ENCODE measurements at regions not wholly inside any gene's neighbourhood (a gene's known extent, or its start where the extent isn't known, plus 50 kb on each side); places are given as distances from the start of the nearest gene placed in this dataset.

DNA sequence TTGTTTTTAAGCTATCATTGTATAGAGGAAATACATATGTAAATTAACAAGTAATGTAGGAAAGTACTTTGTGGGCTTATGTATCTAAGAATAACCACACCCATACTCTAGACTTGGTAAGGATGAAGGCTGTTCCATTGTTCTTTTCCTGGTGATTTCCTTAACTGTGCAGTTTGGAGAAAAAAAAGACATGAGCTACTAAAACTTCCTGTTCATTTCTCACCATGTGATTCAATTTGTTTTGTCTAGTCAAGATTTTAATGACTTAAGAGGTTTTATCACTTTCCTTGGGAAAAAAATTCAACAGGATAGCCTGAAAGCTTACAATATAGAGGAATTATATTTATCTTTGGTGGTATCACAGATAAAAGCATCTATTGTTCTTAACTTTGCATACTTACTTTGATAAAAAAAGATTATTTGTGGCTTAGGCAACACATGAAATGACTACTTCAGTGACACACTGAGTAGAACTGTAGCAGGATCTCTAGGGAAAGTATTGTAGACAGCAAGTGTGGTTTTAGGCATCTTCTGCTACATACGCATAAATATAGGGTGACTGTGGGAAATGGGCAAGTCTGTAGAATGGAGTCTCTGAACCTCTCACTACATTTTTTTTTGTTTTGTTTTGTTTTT lies 80.3 kb downstream of the GJA1 start:
- no CpG with 5 or more reads among the region's 1 CpG for WGBS (ENCODE audit: extremely low coverage, insufficient read length, low lambda C conversion rate)
- H3K79me1 ChIP-seq (ENCODE audit: insufficient read depth, low read depth, low read length, poor library complexity, severe bottlenecking): no peaks in the 10 kb centered on the region

More for the DNA sequence above, 80.3 kb downstream of the GJA1 start:
- H3K27ac Mint-ChIP-seq: no peak overlapping the region
- no peaks in the 10 kb centered on the region for H3K27me3 Mint-ChIP-seq (ENCODE audit: low read depth)
- no peak overlapping the region for H3K23ac ChIP-seq (ENCODE audit: insufficient read length, low read depth, low read length)
- no peak overlapping the region for H2BK20ac ChIP-seq (ENCODE audit: low read depth, low read length, poor library complexity, severe bottlenecking)
- H3K36me3 Mint-ChIP-seq (ENCODE audit: insufficient read depth in 1 of 3, low read depth in 3 of 3): no peaks in the 10 kb centered on the region
- no peak overlapping the region for H2BK120ac ChIP-seq (ENCODE audit: low read depth, low read length, poor library complexity, severe bottlenecking)
- no peak overlapping the region for H4K8ac ChIP-seq (replicated peaks; ENCODE audit: insufficient read length, low read depth, low read length)
- no peaks in the 10 kb centered on the region; the same call in 1 of the 2 replicates for H3K27me3 ChIP-seq (ENCODE audit: insufficient read depth, low read length)
- H3K27ac ChIP-seq (ENCODE audit: insufficient read length, low read depth, low read length): no peak overlapping the region
- H3K4ac ChIP-seq (ENCODE audit: low read depth, low read length): no peak overlapping the region
- no peak overlapping the region for H2AFZ ChIP-seq (ENCODE audit: low read length)
- H4K91ac ChIP-seq (ENCODE audit: insufficient read length, low read depth, low read length): no peak overlapping the region
- H3K4me1 Mint-ChIP-seq: peaks cover 7 to 9% of the 10 kb centered on the region in 2 experiments
- no peak overlapping the region for H2BK5ac ChIP-seq (ENCODE audit: insufficient read length, low read length)
- H3K14ac ChIP-seq (ENCODE audit: insufficient read depth, low read length): no peak overlapping the region
- no peak overlapping the region for H2BK15ac ChIP-seq (ENCODE audit: low read depth, low read length)
- H3K4me1 ChIP-seq (ENCODE audit: insufficient read depth, low read length): peaks cover 6% of the 10 kb centered on the region; the same call in 1 of the 2 replicates
- H3K4me2 ChIP-seq (ENCODE audit: insufficient read depth, insufficient read length, low read length): no peak overlapping the region
- no peak for DNase-seq
- no peaks in the 10 kb centered on the region for H3K9me3 ChIP-seq (ENCODE audit: control insufficient read depth, low read depth, low read length)
- no peak overlapping the region for H3T11ph ChIP-seq (ENCODE audit: low read length)
- H3K56ac ChIP-seq (ENCODE audit: insufficient read length, low read depth, low read length): no peak overlapping the region
- H3K9ac ChIP-seq (ENCODE audit: extremely low read depth, insufficient read length, low read length): no peak overlapping the region
- H3K79me2 ChIP-seq (ENCODE audit: insufficient read depth, low read length): no peaks in the 10 kb centered on the region
- H3K23me2 ChIP-seq (ENCODE audit: insufficient read length, low read depth, low read length, poor library complexity, severe bottlenecking): no peaks in the 10 kb centered on the region
- no peak overlapping the region for H3K4me3 Mint-ChIP-seq
- H4K5ac ChIP-seq (ENCODE audit: insufficient read length, low read depth, low read length): no peak overlapping the region
- H3K18ac ChIP-seq (ENCODE audit: insufficient read length, low read depth, low read length): no peak overlapping the region
- no peak for TF ChIP-seq CTCF (conservative IDR thresholded peaks at IDR 0.05)
- H3K9me3 Mint-ChIP-seq: no peaks in the 10 kb centered on the region
- H2AK5ac ChIP-seq (ENCODE audit: insufficient read length, low read length): no peak overlapping the region
- no peaks in the 10 kb centered on the region for H4K20me1 ChIP-seq (ENCODE audit: control insufficient read depth, insufficient read depth, insufficient read length)
- no peak overlapping the region for H2BK12ac ChIP-seq (ENCODE audit: insufficient read length, low read depth, low read length)

All from H9 (cell line).